K562 (cell line): ENCODE measurements at regions not wholly inside any gene's neighbourhood (a gene's known extent, or its start where the extent isn't known, plus 50 kb on each side); places are given as distances from the start of the nearest gene placed in this dataset.

Experiments
- ATAC-seq: fragments of 200-7000 bp; cut with Tn5 transposase; 3 replicates; pipeline ENCODE4 v1.9.1; 2020; ENCODE audit warnings: moderate library complexity
- BruUV-seq: library from RNA; stranded (reverse); fragments of 400-500 nt; replicated peaks from 2 replicates; lab custom pipeline; 2021; lab: Mats Ljungman, UMichigan
- CTCF ChIA-PET: fragments of 300-600 bp; formaldehyde crosslinking; extraction: SDS; loops from one replicate; lab custom pipeline; 2021; ENCODE audit warnings: low intra/inter-chr PET ratio; lab: Yijun Ruan, JAX
- POLR2A ChIA-PET: fragments of 300-600, 350-650 bp; sonication (Branson Sonifier 250); formaldehyde crosslinking; extraction: SDS; loops from one replicate; lab custom pipeline; 2021; ENCODE audit warnings: antibody characterized with exemption, inconsistent platforms; lab: Yijun Ruan, JAX
- DNase-seq, 4 experiments: peaks; one replicate each; pipeline versions ENCODE4 v3.0.0 to v3.0.0-alpha.2; 2011 to 2018; ENCODE audit warnings: low spot score in 3 of 4, mixed read lengths in 3 of 4; ENCODE audit errors: extremely low read depth in 1 of 4
- FAIRE-seq: peaks from 2 replicates; lab custom pipeline; 2011; peaks lifted over from hg19 to GRCh38; lab: Jason Lieb, UNC
- H2AFZ ChIP-seq: 2 replicates; pipeline ENCODE4 v1.6.0; 2011; ENCODE audit warnings: low read depth, low read length, control low read depth, inconsistent platforms
- H3K27ac ChIP-seq: fragments of 200-600 bp; 3 replicates; pipeline ENCODE4 v1.8.0; 2011; ENCODE audit warnings: low read depth, mild to moderate bottlenecking, control low read depth, inconsistent platforms, low read length, moderate library complexity, mixed read lengths; ENCODE audit errors: extremely low read depth
- H3K27me3 ChIP-seq, 2 experiments: fragments of 300-600 bp in 1 of 2; 2 replicates in 1 of 2; 3 replicates in 1 of 2; pipeline versions ENCODE4 v1.6.0 to v1.8.0; 2011; ENCODE audit warnings: inconsistent platforms in 2 of 2, low read length in 2 of 2, mild to moderate bottlenecking in 1 of 2, mixed read lengths in 1 of 2, moderate library complexity in 1 of 2; ENCODE audit not compliant: control insufficient read depth in 2 of 2, insufficient read depth in 2 of 2
- H3K36me3 ChIP-seq: fragments of 300-600 bp; 3 replicates; pipeline ENCODE4 v1.8.0; 2011; ENCODE audit warnings: mild to moderate bottlenecking, low read length, inconsistent platforms; ENCODE audit not compliant: control insufficient read depth, insufficient read depth
- H3K4me1 ChIP-seq, 2 experiments: fragments of 200-600 bp in 1 of 2; replicated peaks in 1 of 2; 2 replicates in 1 of 2; 3 replicates in 1 of 2; pipeline versions ENCODE4 v1.5.1 to v1.8.0; 2011; ENCODE audit warnings: inconsistent platforms in 2 of 2, low read length in 2 of 2, mild to moderate bottlenecking in 1 of 2, mixed read lengths in 1 of 2, moderate library complexity in 1 of 2; ENCODE audit not compliant: control insufficient read depth in 2 of 2, insufficient read depth in 2 of 2
- H3K4me2 ChIP-seq: 2 replicates; pipeline ENCODE4 v1.6.1; 2011; ENCODE audit warnings: low read length, control low read depth, inconsistent platforms, mixed read lengths; ENCODE audit not compliant: insufficient read depth
- H3K4me3 ChIP-seq: fragments of 200-600 bp; sonication (generic), shearing (Covaris generic); 2 replicates; pipeline ENCODE4 v1.5.1; 2016; ENCODE audit warnings: control low read depth, inconsistent platforms
- H3K79me2 ChIP-seq: fragments of 200-600 bp; 3 replicates; pipeline ENCODE4 v1.8.0; 2011; ENCODE audit warnings: low read length, inconsistent platforms; ENCODE audit not compliant: control insufficient read depth, insufficient read depth
- H3K9ac ChIP-seq, 2 experiments: 2 replicates each; pipeline versions ENCODE4 v1.6.0 to v1.6.1; 2011; ENCODE audit warnings: low read depth in 2 of 2, low read length in 2 of 2, control low read depth in 1 of 2, inconsistent platforms in 1 of 2, mild to moderate bottlenecking in 1 of 2, mixed read lengths in 1 of 2; ENCODE audit not compliant: insufficient read depth in 1 of 2
- H3K9me1 ChIP-seq: one replicate; pipeline ENCODE4 v1.6.0; 2011; ENCODE audit warnings: inconsistent platforms, mild to moderate bottlenecking, low read length, moderate library complexity; ENCODE audit not compliant: control insufficient read depth, insufficient read depth
- H3K9me3 ChIP-seq: replicated peaks from 2 replicates; pipeline ENCODE4 v1.5.1; 2011; ENCODE audit warnings: low read depth, low read length, inconsistent platforms; ENCODE audit not compliant: control insufficient read depth, insufficient read depth
- H4K20me1 ChIP-seq: replicated peaks from 2 replicates; pipeline ENCODE4 v1.6.1; 2011; ENCODE audit warnings: low read length, inconsistent platforms, mixed read lengths; ENCODE audit not compliant: control insufficient read depth, insufficient read depth
- ASH1L ChIP-seq: fragments of 450-650 bp; IDR thresholded peaks from 2 replicates; pipeline ENCODE4 v1.6.1; 2018; ENCODE audit warnings: borderline replicate concordance, mild to moderate bottlenecking, low read depth; ENCODE audit not compliant: partially characterized antibody
- HNRNPL ChIP-seq: fragments of 200-400 bp; formaldehyde crosslinking; IDR thresholded peaks from 2 replicates; pipeline ENCODE4 v1.6.1; 2017; ENCODE audit warnings: low read depth, mild to moderate bottlenecking, low read length
- MAFK ChIP-seq: IDR thresholded peaks from 2 replicates; pipeline ENCODE4 v1.6.1; 2011; ENCODE audit warnings: low read length, improper control_type of control experiment
- POLR2B ChIP-seq: fragments of 450-650 bp; IDR thresholded peaks from 2 replicates; pipeline ENCODE4 v1.6.1; 2018; ENCODE audit warnings: low read depth; ENCODE audit not compliant: partially characterized antibody
- POLR3A ChIP-seq: IDR thresholded peaks from 2 replicates; pipeline ENCODE4 v1.6.1; 2011; ENCODE audit warnings: borderline replicate concordance, mild to moderate bottlenecking, moderate library complexity; ENCODE audit not compliant: insufficient read length, insufficient read depth; ENCODE audit errors: extremely low read depth
- SUPT5H ChIP-seq: fragments of 450-650 bp; IDR thresholded peaks from 2 replicates; pipeline ENCODE4 v1.6.1; 2016
- TFE3 ChIP-seq: fragments of 450-650 bp; formaldehyde crosslinking; IDR thresholded peaks from 2 replicates; pipeline ENCODE4 v1.4.0; 2020; ENCODE audit warnings: mild to moderate bottlenecking, mixed read lengths
- THRAP3 ChIP-seq: fragments of 450-650 bp; IDR thresholded peaks from 2 replicates; pipeline ENCODE4 v1.6.1; 2016; ENCODE audit warnings: mild to moderate bottlenecking, inconsistent platforms, borderline replicate concordance
- ZNF174 ChIP-seq: fragments of 250-450 bp; sonication (Bioruptor Pico); IDR thresholded peaks from 2 replicates; pipeline ENCODE4 v1.4.0; 2020; ENCODE audit warnings: mild to moderate bottlenecking
- WGBS: fragments of 100-300 bp; shearing (Covaris generic); methylation state at CpG from one replicate; pipeline ENCODE4 v1.1.6; 2016; ENCODE audit warnings: low coverage, mixed read lengths; ENCODE audit not compliant: insufficient coverage; ENCODE audit errors: missing lambda C conversion rate; 5-methylcytosine and 5-hydroxymethylcytosine counted together
- in situ Hi-C: fragments of 300-500 bp; cut with MboI; formaldehyde crosslinking; loops from 4 replicates; pipeline ENCODE4 v1.15.0; 2018; ENCODE audit warnings: inconsistent platforms, mixed read lengths
- intact Hi-C: fragments of 100-400 bp; cut with micrococcal nuclease; formaldehyde crosslinking; loops from 2 replicates; pipeline ENCODE4 v1.14.2; 2022
- TF ChIP-seq, protein P1 (sequence below), 2 experiments: fragments of 450-650 bp in 1 of 2; IDR thresholded peaks; 2 replicates each; pipeline ENCODE4 v1.6.1; 2011 to 2017; ENCODE audit warnings: low read depth in 2 of 2, antibody characterized with exemption in 1 of 2, borderline replicate concordance in 1 of 2, low read length in 1 of 2, mild to moderate bottlenecking in 1 of 2, mixed read lengths in 1 of 2; ENCODE audit not compliant: control insufficient read depth in 1 of 2

- TF ChIP-seq POLR3A (peak; percentile 47), POLR2B (no peak), ZNF174 (CRISPR knock-in tag) (no peak), SUPT5H (no peak)
These were observed 84.7 kb upstream of the TP53I11 start (continued) for GRCh38 chr11:45035413-45035812.

GRCh38 chr11:45036010-45036409, 85.3 kb upstream of the TP53I11 start:
- BruUV-seq = no TSS peak
- no peak for FAIRE-seq
- Histone ChIP-seq H3K9me3 (no peaks in the 10 kb centered on the region), H2AFZ (no peak overlapping the region), H3K27me3 (no peaks in the 10 kb centered on the region), H3K4me2 (no peak overlapping the region), H3K4me3 (no peak overlapping the region), H4K20me1 (peaks cover 8% of the 10 kb centered on the region; the same call in 1 of the 2 replicates), H3K36me3 (no peaks in the 10 kb centered on the region), H3K9me1 (no peaks in the 10 kb centered on the region), H3K27ac (no peak overlapping the region), H3K4me1 (no peaks in the 10 kb centered on the region), H3K9ac (no peak overlapping the region), H3K79me2 (no peaks in the 10 kb centered on the region)
- ChIA-PET POLR2A (no interaction called here), CTCF (no interaction called here)
- in situ Hi-C loops (no loop called here), intact Hi-C loops (no loop called here)
- TF ChIP-seq MAFK = no peak
- no peak for ATAC-seq
- 10% methylated on average over 3 of the region's 3 CpGs for WGBS
- DNase-seq = no peak

DNA sequence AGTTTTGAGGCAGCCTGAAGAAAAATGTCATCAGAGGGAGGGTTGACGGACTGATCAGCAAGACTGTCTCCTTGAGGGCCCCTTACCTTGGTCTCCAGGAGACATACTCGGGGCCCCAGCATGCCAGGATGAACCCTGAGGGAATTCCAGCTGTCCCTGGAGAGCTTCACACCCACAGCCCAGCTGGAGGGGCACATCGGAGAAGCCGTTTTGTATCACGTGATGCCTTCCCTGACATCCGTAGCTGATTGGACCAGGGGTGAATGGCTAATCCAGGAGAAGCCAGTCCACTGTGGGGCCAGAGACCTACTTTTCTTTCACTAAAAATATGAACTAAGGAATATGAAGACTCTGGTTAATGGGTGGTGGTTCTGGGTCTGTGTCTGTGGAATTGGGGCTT, 86.0 kb upstream of the TP53I11 start:
- intact Hi-C loops = no loop called here
- Histone ChIP-seq H2AFZ (no peak overlapping the region), H3K4me1 (no peaks in the 10 kb centered on the region), H3K27ac (no peak overlapping the region), H4K20me1 (peaks cover 8% of the 10 kb centered on the region; the same call in 1 of the 2 replicates), H3K36me3 (no peaks in the 10 kb centered on the region), H3K9me3 (no peaks in the 10 kb centered on the region), H3K4me3 (no peak overlapping the region), H3K4me2 (no peak overlapping the region), H3K9ac (no peak overlapping the region), H3K9me1 (no peaks in the 10 kb centered on the region), H3K79me2 (no peaks in the 10 kb centered on the region), H3K27me3 (no peaks in the 10 kb centered on the region)
- ChIA-PET CTCF (no interaction called here), POLR2A (no interaction called here)
- DNase-seq (no peak), ATAC-seq (no peak), FAIRE-seq (no peak)
- in situ Hi-C loops = no loop called here
- no TSS peak for BruUV-seq
- 1% methylated on average over 6 of the region's 6 CpGs for WGBS
- TF ChIP-seq, protein P1, sequence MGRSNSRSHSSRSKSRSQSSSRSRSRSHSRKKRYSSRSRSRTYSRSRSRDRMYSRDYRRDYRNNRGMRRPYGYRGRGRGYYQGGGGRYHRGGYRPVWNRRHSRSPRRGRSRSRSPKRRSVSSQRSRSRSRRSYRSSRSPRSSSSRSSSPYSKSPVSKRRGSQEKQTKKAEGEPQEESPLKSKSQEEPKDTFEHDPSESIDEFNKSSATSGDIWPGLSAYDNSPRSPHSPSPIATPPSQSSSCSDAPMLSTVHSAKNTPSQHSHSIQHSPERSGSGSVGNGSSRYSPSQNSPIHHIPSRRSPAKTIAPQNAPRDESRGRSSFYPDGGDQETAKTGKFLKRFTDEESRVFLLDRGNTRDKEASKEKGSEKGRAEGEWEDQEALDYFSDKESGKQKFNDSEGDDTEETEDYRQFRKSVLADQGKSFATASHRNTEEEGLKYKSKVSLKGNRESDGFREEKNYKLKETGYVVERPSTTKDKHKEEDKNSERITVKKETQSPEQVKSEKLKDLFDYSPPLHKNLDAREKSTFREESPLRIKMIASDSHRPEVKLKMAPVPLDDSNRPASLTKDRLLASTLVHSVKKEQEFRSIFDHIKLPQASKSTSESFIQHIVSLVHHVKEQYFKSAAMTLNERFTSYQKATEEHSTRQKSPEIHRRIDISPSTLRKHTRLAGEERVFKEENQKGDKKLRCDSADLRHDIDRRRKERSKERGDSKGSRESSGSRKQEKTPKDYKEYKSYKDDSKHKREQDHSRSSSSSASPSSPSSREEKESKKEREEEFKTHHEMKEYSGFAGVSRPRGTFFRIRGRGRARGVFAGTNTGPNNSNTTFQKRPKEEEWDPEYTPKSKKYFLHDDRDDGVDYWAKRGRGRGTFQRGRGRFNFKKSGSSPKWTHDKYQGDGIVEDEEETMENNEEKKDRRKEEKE (IDR thresholded peaks at IDR 0.05; ENCODE audit: borderline replicate concordance in 1 of 2, control insufficient read depth in 1 of 2, low read depth in 2 of 2, low read length in 1 of 2) = no peak
- TF ChIP-seq TFE3 (peak; percentile 76), THRAP3 (no peak), ASH1L (no peak), HNRNPL (no peak)
